ENCODE measurements at regions not wholly inside any gene's neighbourhood (a gene's known extent, or its start where the extent isn't known, plus 50 kb on each side); places are given as distances from the start of the nearest gene placed in this dataset.

DNA sequence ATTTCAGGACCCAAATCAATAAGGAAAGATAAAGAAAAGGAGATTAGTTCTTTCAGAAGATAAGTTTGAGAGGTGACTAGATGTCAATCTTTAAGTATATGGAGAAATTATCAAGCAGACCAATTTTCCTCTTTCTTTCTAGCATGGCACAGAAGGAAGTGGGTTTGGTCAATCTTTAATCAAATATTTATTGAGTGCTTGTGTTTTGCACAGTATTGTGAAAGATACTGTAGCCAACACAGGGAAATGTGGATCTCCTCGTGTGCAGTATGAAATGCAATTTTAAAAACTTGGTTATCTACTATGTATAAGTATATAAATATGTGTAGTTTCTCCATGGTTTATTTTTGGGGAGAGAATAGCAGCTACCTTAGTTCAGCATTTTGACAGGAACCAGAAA, 655.2 kb downstream of the RAPGEF2 start:
- RAD21 ChIA-PET (ENCODE audit: low non-redundant PET in 1 of 2, low total read pairs in 2 of 2, uncharacterized antibody in 2 of 2, unreplicated experiment in 2 of 2) = no interaction called here
- H3K4me3 ChIP-seq (replicated peaks in 1 of 2; ENCODE audit: low read depth in 1 of 2, low read length in 2 of 2) = no peak overlapping the region
- CTCF ChIA-PET = no interaction called here
- no peak overlapping the region for H2AFZ ChIP-seq (ENCODE audit: low read depth, low read length, poor library complexity, severe bottlenecking)
- BruUV-seq (replicated peaks) = no TSS peak
- H3K27me3 ChIP-seq (ENCODE audit: insufficient read depth, low read length) = no peaks in the 10 kb centered on the region
- H3K9ac ChIP-seq (ENCODE audit: low read length) = no peak overlapping the region
- no peaks in the 10 kb centered on the region for H3K9me2 ChIP-seq (ENCODE audit: insufficient read depth)
- no peaks in the 10 kb centered on the region for H3K36me3 ChIP-seq (ENCODE audit: control insufficient read depth in 1 of 2, insufficient read depth in 2 of 2, low read length in 2 of 2)
- no peaks in the 10 kb centered on the region for H4K20me1 ChIP-seq (ENCODE audit: insufficient read depth)
- no peaks in the 10 kb centered on the region for H3K79me2 ChIP-seq (ENCODE audit: insufficient read depth, low read length)
- no peak overlapping the region for H3K27ac ChIP-seq (ENCODE audit: low read depth, low read length)
- ATAC-seq = no peak
- H3K9me3 ChIP-seq (ENCODE audit: control insufficient read depth in 1 of 2, insufficient read depth in 1 of 2, low read depth in 1 of 2, low read length in 2 of 2) = no peaks in the 10 kb centered on the region
- TF ChIP-seq TCF7L2 (IDR thresholded peaks at IDR 0.05; ENCODE audit: borderline replicate concordance, extremely low read depth, insufficient read depth, insufficient read length) (no peak), POLR2AphosphoS5 (IDR thresholded peaks at IDR 0.05; ENCODE audit: low read depth, low read length) (no peak), SRF (IDR thresholded peaks at IDR 0.05; ENCODE audit: low read depth) (no peak), SIN3A (IDR thresholded peaks at IDR 0.05; ENCODE audit: low read depth) (no peak), YY1 (IDR thresholded peaks at IDR 0.05; ENCODE audit: extremely low read depth, insufficient replicate concordance, low read depth, low read length) (no peak), EZH2 (IDR thresholded peaks at IDR 0.05) (no peak)
- intact Hi-C loops (cut with micrococcal nuclease) = no loop called here
- DNase-seq (ENCODE audit: low read depth, low spot score) = no peak
- H3K4me2 ChIP-seq (ENCODE audit: low read length) = no peak overlapping the region
- POLR2A ChIA-PET = no interaction called here
- no peaks in the 10 kb centered on the region for H3K4me1 ChIP-seq (ENCODE audit: control insufficient read depth in 1 of 2, insufficient read depth in 2 of 2, low read length in 2 of 2)

DNA sequence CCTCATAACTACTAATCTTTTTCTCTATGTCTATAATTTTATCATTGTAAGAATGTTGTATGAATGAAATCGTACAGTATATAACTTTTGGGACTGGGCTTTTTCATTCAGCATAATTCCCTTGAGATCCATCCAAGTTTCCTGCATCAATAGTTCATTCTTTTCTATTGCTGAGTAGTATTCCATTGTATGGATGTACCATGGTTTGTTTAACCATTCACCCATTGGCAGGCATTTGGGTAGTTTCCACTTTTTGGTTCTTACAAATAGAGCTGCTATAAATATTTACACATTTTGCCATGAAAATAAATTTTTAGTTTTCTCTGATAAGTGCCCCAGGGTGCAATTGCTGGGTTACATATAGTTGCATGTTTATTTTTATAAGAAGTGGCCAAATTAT, 659.8 kb downstream of the RAPGEF2 start:
- H4K20me1 ChIP-seq (ENCODE audit: insufficient read depth) = no peaks in the 10 kb centered on the region
- ChIA-PET POLR2A (no interaction called here), RAD21 (ENCODE audit: low non-redundant PET in 1 of 2, low total read pairs in 2 of 2, uncharacterized antibody in 2 of 2, unreplicated experiment in 2 of 2) (no interaction called here), CTCF (no interaction called here)
- H3K4me3 ChIP-seq (replicated peaks in 1 of 2; ENCODE audit: low read depth in 1 of 2, low read length in 2 of 2) = no peak overlapping the region
- TF ChIP-seq CTCF (IDR thresholded peaks at IDR 0.05 in 2 of 3, conservative IDR thresholded peaks at IDR 0.05 in 1 of 3; ENCODE audit: borderline replicate concordance in 1 of 3, insufficient read depth in 1 of 3, low read depth in 2 of 3, low read length in 2 of 3) = no peak
- no peak for TF ChIP-seq ZNF274 (IDR thresholded peaks at IDR 0.05; ENCODE audit: low read depth, low read length)
- TF ChIP-seq EZH2phosphoT487 (IDR thresholded peaks at IDR 0.05; ENCODE audit: borderline replicate concordance) = no peak
- TF ChIP-seq YY1 (IDR thresholded peaks at IDR 0.05; ENCODE audit: extremely low read depth, insufficient replicate concordance, low read depth, low read length) = no peak
- no peak for TF ChIP-seq SRF (IDR thresholded peaks at IDR 0.05; ENCODE audit: low read depth)
- no peaks in the 10 kb centered on the region for H3K9me3 ChIP-seq (ENCODE audit: control insufficient read depth in 1 of 2, insufficient read depth in 1 of 2, low read depth in 1 of 2, low read length in 2 of 2)
- no peak overlapping the region for H2AFZ ChIP-seq (ENCODE audit: low read depth, low read length, poor library complexity, severe bottlenecking)
- ATAC-seq (no peak), DNase-seq (ENCODE audit: low read depth, low spot score) (no peak)
- no peaks in the 10 kb centered on the region for H3K9me2 ChIP-seq (ENCODE audit: insufficient read depth)
- no peaks in the 10 kb centered on the region for H3K4me1 ChIP-seq (ENCODE audit: control insufficient read depth in 1 of 2, insufficient read depth in 2 of 2, low read length in 2 of 2)
- no TSS peak for BruUV-seq (replicated peaks)
- H3K79me2 ChIP-seq (ENCODE audit: insufficient read depth, low read length) = no peaks in the 10 kb centered on the region
- intact Hi-C loops (cut with micrococcal nuclease) = no loop called here
- no peak overlapping the region for H3K27ac ChIP-seq (ENCODE audit: low read depth, low read length)
- no peaks in the 10 kb centered on the region for H3K36me3 ChIP-seq (ENCODE audit: control insufficient read depth in 1 of 2, insufficient read depth in 2 of 2, low read length in 2 of 2)
- H3K27me3 ChIP-seq (ENCODE audit: insufficient read depth, low read length) = no peaks in the 10 kb centered on the region
- no peak overlapping the region for H3K4me2 ChIP-seq (ENCODE audit: low read length)
- no peak overlapping the region for H3K9ac ChIP-seq (ENCODE audit: low read length)

All from HCT116 (cell line).